Right kidney (tissue), 1 donor: ENCODE measurements at regions not wholly inside any gene's neighbourhood (a gene's known extent, or its start where the extent isn't known, plus 50 kb on each side); places are given as distances from the start of the nearest gene placed in this dataset.
"Not testable (repeated sequence)": the region's sequence is repeated elsewhere in the genome, so short reads cannot be mapped to it uniquely, and the experiment has no call there.

Source experiments
- DNase-seq: peaks from one replicate; pipeline ENCODE4 v3.0.0-alpha.2; 2016

DNA sequence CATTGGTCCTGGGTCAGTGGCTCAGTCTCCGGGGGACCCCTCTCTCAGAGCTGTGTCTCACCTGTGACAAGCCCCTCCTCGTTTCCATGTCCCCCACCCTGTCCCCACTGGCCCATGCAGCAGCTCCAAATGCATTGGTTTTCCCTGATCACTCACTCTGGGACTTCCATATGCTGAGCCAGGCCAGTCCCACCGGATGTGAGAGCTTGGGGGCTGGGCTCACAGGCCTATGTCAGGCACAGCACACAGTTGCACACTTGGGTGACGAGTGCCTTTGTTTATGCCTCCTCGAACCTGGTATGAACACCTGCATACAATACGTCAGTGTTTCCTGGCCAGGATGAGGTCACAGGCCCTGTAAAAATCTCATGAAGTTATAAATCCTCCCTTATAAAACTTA, 232.5 kb downstream of the TFCP2L1 start:
- no peak for DNase-seq

DNA sequence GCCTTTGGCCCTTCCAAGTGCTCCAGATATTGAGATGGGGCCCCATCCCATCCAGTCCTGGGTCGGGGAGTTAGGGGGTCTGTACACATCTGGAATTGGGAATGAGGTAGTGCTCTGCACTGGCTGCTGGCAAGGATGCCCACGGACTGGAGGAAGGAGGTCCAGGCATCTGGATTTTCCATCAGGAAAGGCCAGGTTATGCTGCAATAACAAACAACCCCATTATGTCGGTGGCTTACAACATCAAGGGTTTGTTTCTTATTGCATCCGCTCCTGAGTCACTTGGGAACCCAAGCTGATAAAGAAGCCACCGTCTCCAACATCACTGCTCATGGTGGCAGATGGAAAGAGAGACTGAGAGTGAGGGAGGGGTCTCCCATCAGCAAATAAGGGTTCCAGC, 229.9 kb downstream of the TFCP2L1 start:
- no peak for DNase-seq

DNA sequence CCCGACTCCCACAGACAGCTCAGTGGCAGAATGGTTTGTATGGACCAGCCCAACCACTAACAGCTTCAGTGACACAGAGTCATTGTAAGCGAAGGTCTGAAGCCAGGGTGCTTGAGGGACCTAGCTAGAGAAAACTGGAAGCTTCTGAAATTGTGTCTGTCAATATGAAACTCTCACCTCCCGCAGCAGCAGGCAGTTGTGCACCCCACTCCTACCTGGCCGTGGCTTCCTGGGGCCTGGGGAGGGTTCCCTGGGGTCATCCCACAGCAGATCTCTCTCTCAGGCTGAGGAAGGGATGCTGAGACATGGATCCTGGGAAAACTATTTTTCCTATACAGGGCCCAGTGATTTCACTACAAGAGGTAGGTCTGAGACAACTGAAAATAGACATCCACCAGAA, 229.5 kb downstream of the TFCP2L1 start:
- DNase-seq: no peak

DNA sequence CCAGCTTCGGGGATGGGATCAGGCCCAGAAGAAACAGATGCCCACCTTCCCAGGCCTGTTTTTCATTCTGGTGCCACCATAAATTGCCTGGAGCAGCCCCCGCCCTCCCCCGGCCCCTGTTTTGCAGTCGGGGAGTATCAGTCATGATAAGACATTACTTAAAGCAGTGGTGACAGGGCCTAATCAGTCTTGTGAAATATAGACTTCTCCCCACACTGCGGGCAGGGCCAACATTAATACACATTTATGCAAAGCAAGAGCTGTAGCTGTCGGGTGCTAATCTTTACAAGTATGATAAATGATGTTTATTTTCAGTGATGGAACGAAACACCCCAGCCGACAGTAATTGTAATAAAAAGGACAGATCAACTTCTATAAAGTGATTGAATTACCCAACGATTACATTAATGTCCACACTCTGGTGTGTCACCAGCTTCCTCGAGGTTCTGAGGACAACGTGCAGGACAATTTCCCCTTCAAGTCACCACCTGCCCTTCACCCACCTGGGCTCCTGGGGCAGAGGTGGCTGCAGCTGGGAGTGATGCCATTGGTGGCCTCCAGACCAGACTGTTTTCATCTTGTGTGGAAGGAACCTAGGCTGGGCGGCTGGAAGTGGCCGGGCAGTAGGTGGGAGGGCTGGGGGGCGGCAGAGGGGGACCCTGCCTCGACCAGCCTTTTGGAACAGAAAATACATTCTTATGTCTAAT, 226.0 kb downstream of the TFCP2L1 start:
- no peak for DNase-seq

DNA sequence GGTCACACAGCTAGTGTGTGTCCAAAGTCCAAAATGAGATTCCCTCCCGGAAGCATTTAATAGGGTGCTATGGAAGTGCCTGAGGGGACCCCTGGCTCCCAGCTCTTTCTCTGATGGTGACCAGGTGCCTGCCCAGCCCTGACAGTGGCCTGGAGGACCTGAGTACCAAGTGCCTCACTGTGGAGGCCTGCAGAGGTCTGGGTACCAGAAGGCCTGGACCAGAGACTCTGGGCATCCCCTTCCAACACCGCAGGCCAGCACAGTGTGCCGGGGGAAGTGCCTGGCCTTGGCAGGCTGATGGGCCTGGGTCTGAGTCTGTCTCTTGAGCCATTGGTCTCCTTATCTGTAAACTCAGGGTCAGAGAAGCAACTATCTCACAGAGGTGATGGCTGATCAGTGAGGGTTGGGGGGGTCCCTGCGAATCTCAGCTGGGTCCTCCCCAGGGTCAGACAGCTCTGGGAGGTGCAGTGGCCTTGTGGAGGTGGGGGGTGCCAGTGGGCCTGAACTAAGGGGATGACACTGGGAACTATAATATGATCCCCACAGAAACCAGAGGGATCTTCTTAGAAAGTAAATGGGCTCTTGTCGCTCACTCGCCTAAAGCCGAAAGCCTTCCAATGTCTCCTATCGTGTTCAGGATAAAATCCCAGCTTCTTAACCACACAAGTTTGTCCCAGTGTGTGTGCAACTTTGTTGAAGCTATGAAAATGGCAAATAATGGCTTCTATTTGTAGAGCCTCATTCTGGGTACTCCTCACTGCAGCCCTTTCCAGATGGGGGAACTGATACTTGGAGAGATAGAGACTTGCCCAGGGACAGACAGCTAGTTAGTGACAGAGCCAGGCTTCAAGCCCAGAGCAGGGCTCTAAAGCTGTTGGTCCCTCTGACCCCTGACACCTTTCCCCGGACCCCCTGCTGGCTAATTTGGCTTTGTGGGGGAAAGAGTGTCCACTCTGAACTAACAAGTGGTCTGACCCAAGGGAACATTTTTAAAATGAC, 225.1 kb downstream of the TFCP2L1 start:
- no peak for DNase-seq

DNA sequence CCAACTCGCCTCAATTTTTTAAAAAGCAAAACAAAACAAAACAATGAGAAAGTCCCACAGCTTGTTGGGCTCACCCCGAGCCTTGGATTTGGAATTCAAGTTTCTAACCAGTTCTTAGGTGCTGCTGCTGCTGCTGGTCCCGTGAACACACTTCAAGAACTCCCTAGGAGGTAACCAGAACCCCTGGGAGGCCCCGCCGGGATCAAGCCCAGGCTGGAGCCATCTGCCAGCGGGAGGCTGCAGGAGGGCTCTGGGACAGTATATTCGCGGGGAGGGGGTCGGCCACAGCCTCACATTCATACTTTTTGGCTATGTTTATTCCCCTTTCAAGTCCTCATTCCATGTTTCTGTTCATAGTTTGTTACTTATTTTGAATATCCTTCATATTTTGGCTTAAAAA, 223.4 kb downstream of the TFCP2L1 start:
- no peak for DNase-seq

DNA sequence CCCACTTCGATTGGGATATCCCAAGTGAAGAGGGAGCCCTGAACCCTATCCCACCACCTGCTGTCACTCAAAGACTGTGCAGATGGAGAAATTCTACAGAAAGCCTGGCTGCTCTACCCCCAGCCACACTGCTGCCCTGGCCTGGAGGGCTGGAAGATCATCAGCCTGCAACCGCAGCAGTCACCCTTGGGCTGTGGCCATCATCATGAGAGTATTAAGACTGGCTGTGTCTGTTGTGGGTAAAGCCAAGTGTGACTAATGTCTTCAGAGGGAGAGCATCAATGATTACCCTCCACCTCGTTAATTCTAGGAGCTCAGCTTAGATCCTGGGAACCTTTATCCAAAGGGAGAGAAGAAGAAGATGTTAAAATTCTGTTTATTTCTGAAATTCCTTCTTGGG, 221.5 kb downstream of the TFCP2L1 start:
- no peak for DNase-seq

DNA sequence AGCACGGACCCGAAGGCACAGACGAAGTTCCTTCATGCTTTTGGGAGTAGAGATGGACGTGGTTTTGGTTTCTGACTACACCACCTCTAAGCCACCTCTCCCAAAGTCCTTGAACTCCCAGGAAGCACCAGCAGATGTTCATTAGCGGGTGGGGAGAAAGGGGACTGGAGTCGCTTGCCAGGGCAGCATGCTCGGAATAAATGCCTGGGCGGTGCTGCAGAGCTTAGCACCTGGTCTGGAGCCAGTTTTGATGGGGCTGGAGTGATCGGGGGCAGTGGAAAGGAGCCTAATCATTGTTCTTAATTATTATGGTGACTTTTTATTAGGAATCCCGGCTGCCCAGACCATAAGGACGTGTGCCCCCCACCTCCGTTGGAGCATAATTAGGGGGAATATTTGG, 220.8 kb downstream of the TFCP2L1 start:
- DNase-seq: no peak

DNA sequence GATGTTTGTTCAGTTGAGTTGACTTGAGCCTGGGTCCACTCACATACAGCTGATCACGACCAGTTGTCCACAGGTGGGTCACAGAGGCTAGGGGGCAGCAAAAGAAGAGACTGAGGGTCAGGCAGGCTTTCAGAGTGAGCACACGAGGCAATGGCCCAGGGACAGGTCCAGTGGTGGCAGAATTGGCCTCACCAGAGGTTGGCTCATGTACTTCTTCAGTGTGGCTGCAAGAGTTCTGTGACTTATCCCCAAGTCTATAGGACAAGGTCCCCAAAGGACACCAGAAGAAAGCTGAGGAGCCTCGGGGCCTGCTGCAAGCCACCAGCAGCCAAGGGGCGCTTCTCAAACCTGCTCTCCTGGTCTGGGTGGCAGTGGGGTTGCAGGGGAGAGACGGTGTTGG, 219.8 kb downstream of the TFCP2L1 start:
- no peak for DNase-seq

DNA sequence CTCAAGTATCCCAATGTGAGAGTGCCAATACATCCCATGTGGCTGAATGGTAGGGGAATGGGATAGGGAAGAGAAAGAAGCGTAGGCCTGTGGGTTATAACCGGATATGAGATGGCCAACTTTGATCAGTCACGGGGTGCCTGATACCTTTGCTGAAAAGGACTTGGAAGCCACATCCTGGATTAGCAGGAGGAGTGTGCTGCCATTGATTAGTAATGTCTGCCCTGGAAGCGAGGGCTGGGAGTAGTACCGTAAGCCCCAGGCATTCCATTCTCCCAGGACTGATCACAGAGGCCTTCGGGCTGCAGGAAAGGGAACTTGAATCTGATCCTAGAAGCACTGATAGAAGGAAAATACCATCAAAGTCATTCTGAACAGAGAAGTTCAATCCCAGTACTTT, 218.5 kb downstream of the TFCP2L1 start:
- DNase-seq: no peak

DNA sequence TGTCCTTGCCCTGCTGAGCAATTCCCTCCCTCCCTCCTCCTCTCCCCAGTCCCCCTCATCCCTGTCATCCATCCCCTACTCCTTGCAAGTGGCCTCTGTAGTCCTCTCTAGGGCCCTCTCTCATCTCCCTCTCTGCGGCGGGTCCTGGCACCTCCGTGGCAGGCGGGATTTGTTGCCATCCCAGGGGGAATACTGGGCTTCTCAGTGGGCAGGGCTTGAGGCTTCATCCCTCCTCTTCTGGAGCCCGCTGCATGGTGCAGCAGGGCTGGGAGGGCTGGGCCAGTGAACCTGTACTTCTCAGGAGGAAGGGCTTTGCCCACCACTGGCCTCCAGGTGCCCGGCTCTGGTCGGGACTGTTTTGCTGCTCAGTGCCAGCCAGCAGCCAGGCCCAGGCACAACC, 216.2 kb downstream of the TFCP2L1 start:
- DNase-seq: no peak

DNA sequence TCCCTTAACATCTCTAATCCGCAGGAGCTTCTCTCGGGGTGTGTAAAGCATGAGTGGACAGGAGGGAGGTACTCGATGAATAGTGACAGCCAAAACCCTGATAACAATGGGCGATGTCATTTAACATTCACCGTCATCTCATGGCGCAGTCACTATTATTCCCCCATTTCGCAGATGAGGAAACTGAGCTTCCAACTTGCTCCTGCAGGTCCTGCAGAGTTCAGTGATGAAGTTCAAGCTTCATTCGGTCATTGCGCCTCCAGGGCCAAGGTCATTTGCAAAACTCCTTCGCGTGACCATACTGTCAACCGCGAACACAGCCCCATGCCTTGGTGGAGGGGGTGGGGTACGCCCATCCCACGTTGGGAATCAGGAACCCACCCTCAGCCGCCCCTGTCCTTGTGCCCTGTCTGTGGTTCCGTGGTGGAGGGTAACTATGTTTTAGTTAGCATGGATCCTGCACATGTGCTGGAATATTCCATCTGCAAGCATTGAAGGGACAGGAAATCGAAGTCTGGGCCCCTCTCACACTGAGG, 215.5 kb downstream of the TFCP2L1 start:
- no peak for DNase-seq

DNA sequence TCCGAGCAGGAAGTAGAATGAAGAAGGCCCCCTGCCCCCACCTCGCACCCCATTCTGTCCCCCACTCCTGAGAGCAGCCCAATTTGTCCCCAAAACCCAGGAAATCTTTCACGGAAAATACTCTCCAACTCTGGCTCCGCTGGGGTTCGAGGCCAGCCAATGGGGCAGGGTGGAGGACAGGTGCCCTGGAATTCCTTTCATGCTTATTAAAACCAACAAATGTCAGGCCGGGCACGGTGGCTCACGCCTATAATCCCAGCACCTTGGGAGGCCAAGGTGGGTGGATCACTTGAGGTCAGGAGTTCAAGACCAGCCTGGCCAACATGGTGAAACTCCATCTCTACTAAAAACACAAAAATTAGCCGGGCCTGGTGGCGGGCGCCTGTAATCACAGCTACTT, 214.9 kb downstream of the TFCP2L1 start:
- not testable (repeated sequence) for DNase-seq

DNA sequence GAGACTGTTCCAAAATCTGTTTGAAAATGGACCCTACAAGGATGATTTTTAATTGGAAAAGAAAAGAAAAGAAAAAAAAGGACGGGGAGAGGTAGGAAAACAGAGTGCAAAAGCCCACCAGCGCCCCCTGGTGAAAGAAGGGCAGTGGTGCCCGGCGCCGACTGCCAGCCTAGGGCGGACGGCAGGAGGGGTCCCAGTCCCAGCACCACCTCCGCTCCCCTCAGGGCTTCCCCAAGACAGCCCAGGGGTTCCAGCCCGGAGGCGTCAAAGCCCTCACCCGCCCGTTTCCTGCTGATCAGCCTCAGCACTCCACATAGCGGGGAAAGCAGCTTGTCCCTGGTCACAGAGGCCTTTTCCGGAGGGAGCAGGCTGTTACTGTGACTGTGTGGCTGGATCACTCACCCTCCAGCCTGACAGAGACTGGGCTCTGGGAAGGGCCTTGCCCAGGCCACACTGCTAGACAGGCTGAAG, 213.9 kb downstream of the TFCP2L1 start:
- DNase-seq: peak; percentile 81

DNA sequence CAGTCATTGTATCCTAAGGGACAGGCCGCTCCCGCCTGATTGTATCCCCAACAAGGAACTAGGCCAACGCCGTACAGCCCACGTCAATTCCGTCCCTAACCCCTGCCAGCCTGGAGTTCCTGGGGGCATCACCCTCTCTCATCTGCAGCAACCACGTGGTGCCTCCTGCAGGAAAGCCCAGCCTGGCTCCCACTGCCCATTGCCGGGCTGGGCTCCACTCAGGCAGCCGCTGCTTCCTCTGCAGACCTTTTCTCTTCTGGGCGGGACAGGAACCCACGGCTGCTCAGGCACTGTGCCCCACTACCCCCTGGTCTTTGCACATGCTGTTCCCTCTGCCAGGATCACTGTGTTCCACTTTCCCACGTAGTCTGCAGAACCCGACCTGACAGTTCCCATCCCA, 212.2 kb downstream of the TFCP2L1 start:
- DNase-seq: no peak

DNA sequence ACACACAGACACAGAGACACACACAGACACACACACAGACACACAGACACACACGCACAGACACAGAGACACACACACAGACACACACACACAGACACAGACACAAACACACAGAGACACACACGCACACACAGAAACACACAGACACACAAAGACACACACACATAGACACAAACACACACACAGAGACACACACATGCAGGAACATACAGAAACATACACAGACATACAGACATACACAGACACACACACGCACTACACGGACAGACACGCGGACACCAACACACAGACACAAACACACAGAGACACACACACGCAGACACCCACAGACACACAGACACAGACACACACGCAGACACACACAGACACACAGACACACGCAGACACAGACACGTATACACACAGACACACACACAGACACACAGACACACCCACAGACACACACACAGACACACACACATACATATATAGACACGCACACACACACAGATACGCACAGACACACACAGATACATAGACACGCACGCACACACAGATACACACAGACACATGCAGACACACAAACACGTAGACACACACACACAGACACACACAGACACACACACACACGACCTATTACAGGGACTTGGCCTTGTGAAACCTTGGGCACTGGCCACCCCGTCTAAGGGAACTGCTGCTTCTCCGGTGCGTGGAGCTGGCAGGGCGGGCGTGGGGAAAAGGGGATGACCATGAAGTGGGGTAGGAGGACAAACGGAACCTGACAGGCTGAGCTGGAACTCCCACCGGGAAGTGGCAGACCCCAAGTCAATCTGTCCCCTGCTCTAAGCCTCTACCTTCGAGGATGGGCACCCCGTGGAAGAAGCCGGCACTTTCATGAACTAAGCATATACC, 211.4 kb downstream of the TFCP2L1 start:
- DNase-seq: no peak

DNA sequence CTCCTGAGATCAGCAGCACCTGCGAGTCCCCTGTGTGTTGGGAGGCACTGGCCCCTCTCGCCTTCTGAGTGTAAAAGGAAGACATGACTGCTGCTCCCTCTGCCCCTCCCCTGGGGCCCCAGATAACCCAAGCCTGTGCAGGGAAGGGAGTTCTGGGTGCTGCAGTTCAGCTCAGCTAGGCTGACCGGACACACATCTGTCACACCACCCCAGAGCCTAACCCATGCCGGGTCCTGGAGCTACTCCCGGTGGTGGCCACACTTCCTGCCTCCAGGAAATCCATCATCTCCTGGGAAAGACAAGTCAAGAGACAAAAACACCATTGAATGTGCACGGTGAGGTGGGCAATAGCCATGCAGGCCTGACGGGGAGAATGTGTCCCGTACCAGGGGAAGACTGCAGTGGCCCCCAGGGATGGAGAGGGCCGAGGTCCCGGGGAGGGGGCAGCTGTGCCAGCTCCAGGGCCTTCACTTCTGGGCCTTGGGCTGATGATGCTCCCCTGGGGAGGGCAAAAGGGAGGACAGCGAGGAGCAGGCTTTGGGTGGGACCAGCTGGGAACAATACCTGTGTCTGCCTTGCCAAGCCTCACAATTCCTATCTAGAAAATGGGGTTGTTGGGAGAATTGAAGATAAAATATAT, 210.6 kb downstream of the TFCP2L1 start:
- no peak for DNase-seq

DNA sequence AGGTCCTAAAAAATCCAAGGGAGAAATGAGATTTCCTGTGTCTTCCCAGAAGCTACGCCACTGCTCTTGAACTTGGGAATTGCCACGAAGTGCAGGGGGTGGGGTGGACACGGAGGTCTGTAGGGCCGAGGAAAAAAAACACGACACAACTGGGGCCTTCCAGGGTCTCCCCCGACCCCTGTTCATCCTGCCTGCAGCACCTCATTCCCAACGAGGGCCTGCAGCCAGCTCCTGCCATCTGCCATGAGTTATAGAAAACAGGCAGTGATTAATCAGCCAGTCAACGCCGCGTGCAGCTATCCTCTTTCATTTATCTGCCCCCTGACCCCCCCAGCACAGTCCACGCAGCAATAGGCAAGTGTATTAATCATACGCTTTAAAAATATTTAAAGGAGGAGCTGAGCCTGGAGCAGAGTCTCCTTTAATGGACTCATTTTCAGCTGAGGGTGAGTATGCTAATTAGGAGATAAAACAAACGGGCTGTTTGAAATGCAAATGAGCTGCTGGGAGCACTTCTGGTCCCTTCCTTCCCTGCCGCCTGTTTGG, 209.9 kb downstream of the TFCP2L1 start:
- DNase-seq: peak; percentile 56

DNA sequence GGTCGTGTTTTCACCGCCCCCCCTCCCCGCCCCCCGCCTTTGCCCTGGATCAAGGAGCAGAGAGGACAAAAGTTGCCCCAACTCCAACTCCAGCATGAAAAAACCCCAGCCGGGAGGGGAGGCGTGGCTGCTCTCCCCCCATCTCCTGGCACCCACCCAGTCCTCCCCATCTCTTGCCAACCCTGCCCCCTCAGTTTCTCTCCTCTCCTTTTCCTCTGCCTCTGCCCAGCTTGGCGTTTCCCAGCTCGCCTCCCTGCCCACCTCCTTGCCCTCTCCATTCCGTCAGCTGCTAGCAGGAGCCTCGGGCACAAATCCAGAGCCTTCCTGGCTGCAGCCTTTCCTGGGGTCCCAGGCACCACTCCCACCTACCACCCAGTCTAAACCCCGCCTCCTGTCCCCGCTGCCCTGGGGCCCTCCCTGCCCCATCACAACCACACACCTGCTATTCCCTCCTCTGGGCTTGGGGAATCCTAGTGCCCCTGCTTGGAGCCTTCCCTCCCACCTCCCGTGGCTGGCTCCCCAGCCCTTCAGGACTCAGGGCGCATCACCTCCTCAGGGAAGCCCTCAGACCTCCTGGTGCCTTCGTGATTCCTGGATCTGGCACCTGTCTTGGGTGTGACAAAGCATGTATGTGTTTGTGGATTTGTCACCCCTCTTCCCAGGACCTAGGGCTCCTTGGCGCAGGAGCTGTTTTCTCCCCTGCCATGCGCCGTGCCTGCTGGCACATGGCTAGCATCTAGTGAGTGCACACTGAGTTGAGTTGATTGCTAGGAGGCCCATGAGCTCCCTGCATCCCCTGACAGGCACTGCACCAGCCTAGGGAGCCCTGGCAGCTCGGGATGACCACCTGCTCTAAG, 209.1 kb downstream of the TFCP2L1 start:
- no peak for DNase-seq

DNA sequence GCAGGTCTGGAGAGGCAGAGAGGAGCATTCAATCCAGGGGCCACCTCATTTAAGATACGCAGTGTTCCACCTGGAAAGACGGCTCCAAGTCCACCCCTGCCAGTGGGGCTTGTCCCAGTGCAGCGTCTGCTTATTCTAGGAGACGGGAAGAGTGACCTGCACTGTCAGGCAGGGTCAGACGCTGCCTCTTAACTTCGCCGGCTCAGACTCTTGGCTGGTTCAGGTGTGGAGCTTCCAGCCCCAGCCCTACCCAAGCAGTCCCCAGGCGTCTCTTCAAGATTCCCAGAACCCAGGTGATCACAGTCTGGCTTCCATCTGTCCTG, 208.5 kb downstream of the TFCP2L1 start:
- no peak for DNase-seq
